ENCODE measurements at regions not wholly inside any gene's neighbourhood (a gene's known extent, or its start where the extent isn't known, plus 50 kb on each side); places are given as distances from the start of the nearest gene placed in this dataset.

- no peaks in the 10 kb centered on the region for H3K4me1 Mint-ChIP-seq
- H3K27ac Mint-ChIP-seq = no peak overlapping the region
- CTCF ChIA-PET = no interaction called here
- intact Hi-C loops (cut with micrococcal nuclease) = no loop called here
- H3K4me3 Mint-ChIP-seq = no peak overlapping the region
- TF ChIP-seq CTCF (IDR thresholded peaks at IDR 0.05) = no peak
- ATAC-seq (ENCODE audit: low read depth) (no peak), DNase-seq (no peak)
- peaks cover 10% of the 10 kb centered on the region for H3K27me3 Mint-ChIP-seq
- peaks cover 13% of the 10 kb centered on the region for H3K9me3 Mint-ChIP-seq
- POLR2A ChIA-PET = no interaction called here
- no peaks in the 10 kb centered on the region for H3K36me3 Mint-ChIP-seq (ENCODE audit: low read depth)
Observed at GRCh38 chr2:11030909-11031308, 119.2 kb downstream of the KCNF1 start.

GRCh38 chr2:11031876-11032275 lies 120.1 kb downstream of the KCNF1 start:
- intact Hi-C loops (cut with micrococcal nuclease) = no loop called here
- CTCF ChIA-PET = no interaction called here
- Mint-ChIP-seq H3K27me3 (peaks cover 14% of the 10 kb centered on the region), H3K4me3 (no peak overlapping the region), H3K4me1 (no peaks in the 10 kb centered on the region), H3K27ac (no peak overlapping the region), H3K9me3 (peaks cover 17% of the 10 kb centered on the region), H3K36me3 (ENCODE audit: low read depth) (no peaks in the 10 kb centered on the region)
- DNase-seq (no peak), ATAC-seq (ENCODE audit: low read depth) (no peak)
- TF ChIP-seq CTCF (IDR thresholded peaks at IDR 0.05) = no peak
- POLR2A ChIA-PET = no interaction called here

- CTCF ChIA-PET = no interaction called here
- Mint-ChIP-seq H3K4me3 (no peak overlapping the region), H3K4me1 (no peaks in the 10 kb centered on the region), H3K36me3 (ENCODE audit: low read depth) (no peaks in the 10 kb centered on the region), H3K27ac (no peak overlapping the region), H3K27me3 (peaks cover 19% of the 10 kb centered on the region), H3K9me3 (peaks cover 22% of the 10 kb centered on the region)
- intact Hi-C loops (cut with micrococcal nuclease) = no loop called here
- POLR2A ChIA-PET = no interaction called here
- TF ChIP-seq CTCF (IDR thresholded peaks at IDR 0.05) = no peak
- ATAC-seq (ENCODE audit: low read depth) = no peak
- no peak for DNase-seq
Observed at GRCh38 chr2:11032396-11032795, 120.7 kb downstream of the KCNF1 start.

- Mint-ChIP-seq H3K9me3 (peaks cover 28% of the 10 kb centered on the region), H3K4me3 (no peak overlapping the region), H3K27ac (no peak overlapping the region), H3K4me1 (no peaks in the 10 kb centered on the region), H3K36me3 (ENCODE audit: low read depth) (peaks cover 2% of the 10 kb centered on the region), H3K27me3 (peaks cover 20% of the 10 kb centered on the region)
- TF ChIP-seq CTCF (IDR thresholded peaks at IDR 0.05) = no peak
- POLR2A ChIA-PET = no interaction called here
- intact Hi-C loops (cut with micrococcal nuclease) = no loop called here
- CTCF ChIA-PET = no interaction called here
- ATAC-seq (ENCODE audit: low read depth) = no peak
- DNase-seq = no peak
Observed at GRCh38 chr2:11033114-11033513, 121.4 kb downstream of the KCNF1 start.

- DNase-seq (no peak), ATAC-seq (ENCODE audit: low read depth) (no peak)
- Mint-ChIP-seq H3K27ac (no peak overlapping the region), H3K9me3 (peaks cover 38% of the 10 kb centered on the region), H3K27me3 (peaks cover 23% of the 10 kb centered on the region), H3K36me3 (ENCODE audit: low read depth) (peaks cover 5% of the 10 kb centered on the region), H3K4me1 (no peaks in the 10 kb centered on the region), H3K4me3 (no peak overlapping the region)
- ChIA-PET POLR2A (no interaction called here), CTCF (no interaction called here)
- intact Hi-C loops (cut with micrococcal nuclease) = no loop called here
- TF ChIP-seq CTCF (IDR thresholded peaks at IDR 0.05) = no peak
Observed at GRCh38 chr2:11038641-11039040, 116.6 kb upstream of the SLC66A3 start.
